ENCODE measurements at regions not wholly inside any gene's neighbourhood (a gene's known extent, or its start where the extent isn't known, plus 50 kb on each side); places are given as distances from the start of the nearest gene placed in this dataset.

DNA sequence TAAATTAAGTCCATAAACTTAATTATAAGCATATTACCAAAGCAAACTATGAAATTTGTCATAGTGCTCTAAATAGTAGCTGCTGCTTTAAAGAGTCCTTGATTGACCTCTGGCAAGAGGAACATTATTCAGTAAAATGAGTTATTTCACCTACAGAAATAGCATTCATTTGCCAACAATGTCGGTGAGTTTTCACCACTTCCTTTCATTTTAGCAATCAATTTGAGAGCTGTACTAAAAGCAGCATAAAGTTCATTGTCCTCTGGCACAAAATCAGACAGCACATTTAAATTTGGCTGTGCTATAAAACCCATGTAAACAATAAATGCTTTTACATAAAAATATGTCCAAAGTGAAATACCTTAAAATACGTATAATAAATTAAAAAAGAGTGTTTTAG is 1515.7 kb downstream of the SI start:
- TF ChIP-seq, protein P1, sequence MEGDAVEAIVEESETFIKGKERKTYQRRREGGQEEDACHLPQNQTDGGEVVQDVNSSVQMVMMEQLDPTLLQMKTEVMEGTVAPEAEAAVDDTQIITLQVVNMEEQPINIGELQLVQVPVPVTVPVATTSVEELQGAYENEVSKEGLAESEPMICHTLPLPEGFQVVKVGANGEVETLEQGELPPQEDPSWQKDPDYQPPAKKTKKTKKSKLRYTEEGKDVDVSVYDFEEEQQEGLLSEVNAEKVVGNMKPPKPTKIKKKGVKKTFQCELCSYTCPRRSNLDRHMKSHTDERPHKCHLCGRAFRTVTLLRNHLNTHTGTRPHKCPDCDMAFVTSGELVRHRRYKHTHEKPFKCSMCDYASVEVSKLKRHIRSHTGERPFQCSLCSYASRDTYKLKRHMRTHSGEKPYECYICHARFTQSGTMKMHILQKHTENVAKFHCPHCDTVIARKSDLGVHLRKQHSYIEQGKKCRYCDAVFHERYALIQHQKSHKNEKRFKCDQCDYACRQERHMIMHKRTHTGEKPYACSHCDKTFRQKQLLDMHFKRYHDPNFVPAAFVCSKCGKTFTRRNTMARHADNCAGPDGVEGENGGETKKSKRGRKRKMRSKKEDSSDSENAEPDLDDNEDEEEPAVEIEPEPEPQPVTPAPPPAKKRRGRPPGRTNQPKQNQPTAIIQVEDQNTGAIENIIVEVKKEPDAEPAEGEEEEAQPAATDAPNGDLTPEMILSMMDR (IDR thresholded peaks at IDR 0.05; ENCODE audit: poor library complexity), result no peak
- TF ChIP-seq EZH2phosphoT487 (IDR thresholded peaks at IDR 0.05; ENCODE audit: low read depth, severe bottlenecking, unreplicated experiment) (no peak), EZH2 (IDR thresholded peaks at IDR 0.05; ENCODE audit: borderline replicate concordance) (no peak)

Measured in hepatocyte (in vitro differentiated cells).